ENCODE measurements at regions not wholly inside any gene's neighbourhood (a gene's known extent, or its start where the extent isn't known, plus 50 kb on each side); places are given as distances from the start of the nearest gene placed in this dataset.

- no peak for DNase-seq
Measured at GRCh38 chr11:92386577-92386976, 162.0 kb downstream of the FAT3 start.

GRCh38 chr11:92387859-92388258 is 163.2 kb downstream of the FAT3 start:
- no peak for DNase-seq

- DNase-seq = no peak
Measured at GRCh38 chr11:92388380-92388779, 163.8 kb downstream of the FAT3 start.

GRCh38 chr11:92390783-92391182 is 166.2 kb downstream of the FAT3 start:
- no peak for DNase-seq

- no peak for DNase-seq
Measured at GRCh38 chr11:92391364-92391763, 166.7 kb downstream of the FAT3 start.

GRCh38 chr11:92391808-92392207 is 167.2 kb downstream of the FAT3 start:
- DNase-seq = no peak

DNA sequence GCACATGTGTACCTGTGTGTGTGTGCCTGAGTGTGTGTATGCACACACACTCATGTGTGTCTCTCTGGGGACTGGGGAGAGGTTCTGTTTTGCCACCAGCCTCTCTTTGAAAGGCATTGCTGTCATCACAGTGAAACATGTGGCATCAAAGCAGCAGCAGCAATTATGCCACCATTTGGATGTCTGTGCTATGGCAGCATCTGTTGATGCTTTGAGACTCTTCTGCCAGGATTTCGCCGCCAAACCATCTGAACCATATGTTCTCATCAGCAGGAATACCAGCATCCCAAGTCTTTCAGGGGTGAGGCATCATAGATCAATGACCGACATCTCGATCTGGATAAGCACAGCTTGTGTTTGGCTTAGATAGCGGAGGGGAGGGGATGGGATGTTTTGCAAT is 168.6 kb downstream of the FAT3 start:
- no peak for DNase-seq

GRCh38 chr11:92396133-92396532 is 171.5 kb downstream of the FAT3 start:
- DNase-seq = no peak

- DNase-seq = no peak
Measured at GRCh38 chr11:92397221-92397755, 172.7 kb downstream of the FAT3 start.

GRCh38 chr11:92399705-92400104 is 175.1 kb downstream of the FAT3 start:
- no peak for DNase-seq

DNA sequence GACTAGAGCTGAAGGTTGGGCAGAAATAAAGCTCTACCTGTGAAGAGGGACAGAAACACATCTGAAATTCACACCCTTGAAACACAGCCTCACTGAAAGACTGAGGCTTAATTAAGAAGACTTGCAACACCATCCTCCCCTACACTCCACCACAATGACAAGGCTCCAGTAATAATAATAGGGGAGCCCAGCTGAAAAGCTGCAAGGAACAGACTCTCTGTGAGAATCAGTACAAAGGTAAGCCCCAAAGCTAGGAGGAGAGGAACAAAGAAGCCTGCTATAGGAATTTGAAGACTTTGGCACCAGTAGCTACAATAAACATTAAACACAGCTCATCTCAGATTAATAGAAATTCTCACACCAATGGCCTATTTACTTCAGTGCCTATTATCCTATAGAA is 176.9 kb downstream of the FAT3 start:
- DNase-seq = no peak

GRCh38 chr11:92406472-92406871 is 181.9 kb downstream of the FAT3 start:
- DNase-seq = no peak

DNA sequence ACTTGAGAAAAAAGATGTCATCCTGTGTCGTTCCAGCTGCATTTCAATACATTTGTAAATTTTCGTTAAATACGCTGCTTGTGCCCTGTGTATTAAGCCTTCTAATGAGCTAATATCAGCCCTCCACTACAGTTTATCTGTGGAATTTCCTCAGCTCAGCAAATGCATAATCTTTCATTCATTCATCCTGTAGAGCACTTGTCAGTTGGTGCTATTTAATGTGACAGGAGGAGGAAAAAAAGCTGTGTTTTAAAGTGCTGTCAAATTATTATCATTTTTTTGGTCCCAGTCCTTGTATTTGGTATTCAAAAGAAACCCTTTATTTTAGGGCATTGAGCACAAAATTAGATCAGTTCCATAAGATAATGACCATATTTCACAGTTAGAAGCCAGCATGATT is 184.7 kb downstream of the FAT3 start:
- no peak for DNase-seq

GRCh38 chr11:92409956-92410355 is 185.3 kb downstream of the FAT3 start:
- DNase-seq = no peak

- no peak for DNase-seq
Measured at GRCh38 chr11:92410526-92410925, 185.9 kb downstream of the FAT3 start.

DNA sequence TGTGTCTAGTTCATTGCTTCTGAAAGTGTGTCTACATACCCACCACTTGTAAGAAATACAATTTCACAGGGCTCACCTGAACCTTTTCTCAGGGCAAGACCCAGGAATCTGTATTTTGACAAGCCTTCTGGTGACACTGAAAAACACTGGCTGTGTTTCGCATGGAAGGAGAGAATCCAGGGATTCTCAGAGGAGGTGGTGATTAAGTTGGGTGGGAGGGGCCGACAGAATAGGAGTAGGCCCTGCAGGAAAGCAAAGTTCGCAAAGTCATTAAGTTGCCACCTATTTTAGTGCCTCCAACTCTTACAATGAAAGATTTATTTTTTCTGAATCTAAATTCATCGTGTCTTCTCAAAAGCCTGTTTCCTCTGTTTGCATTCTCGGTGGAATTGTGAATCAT is 186.8 kb downstream of the FAT3 start:
- DNase-seq = no peak

DNA sequence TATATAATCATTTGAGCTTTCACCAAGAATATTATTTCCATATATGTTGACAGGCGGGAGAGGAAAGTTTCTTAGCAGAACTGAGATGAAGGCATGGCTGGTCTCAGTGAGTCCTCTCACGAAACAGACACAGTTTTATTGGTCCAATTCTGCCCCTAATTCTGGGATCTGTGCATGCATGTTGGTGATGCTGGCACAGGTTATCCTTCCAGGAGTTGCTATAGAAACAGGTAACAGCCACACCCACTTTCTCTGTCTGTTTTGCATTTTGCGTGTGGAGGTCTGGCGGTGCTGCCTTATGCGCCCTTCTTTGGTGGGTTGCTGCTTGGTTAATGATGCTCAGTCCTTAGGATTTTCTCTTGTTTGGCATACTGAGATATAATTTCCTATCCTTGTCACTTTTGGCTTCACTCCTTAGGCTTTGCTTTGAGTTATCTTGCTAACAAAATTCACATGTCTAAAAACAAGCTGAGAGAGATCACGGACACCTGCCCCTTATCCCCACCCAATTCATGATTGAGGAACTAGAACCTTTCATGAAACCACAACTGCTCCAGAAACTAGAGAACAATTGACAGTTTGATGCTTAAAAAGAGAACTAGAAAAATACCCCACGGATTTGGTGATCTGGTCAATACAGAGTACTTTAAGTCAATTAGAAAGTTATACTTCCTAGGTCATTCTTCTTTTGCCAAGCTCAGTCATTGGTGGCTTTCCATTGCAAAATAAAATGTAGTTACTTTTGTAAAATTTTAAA is 189.3 kb downstream of the FAT3 start:
- no peak for DNase-seq

DNA sequence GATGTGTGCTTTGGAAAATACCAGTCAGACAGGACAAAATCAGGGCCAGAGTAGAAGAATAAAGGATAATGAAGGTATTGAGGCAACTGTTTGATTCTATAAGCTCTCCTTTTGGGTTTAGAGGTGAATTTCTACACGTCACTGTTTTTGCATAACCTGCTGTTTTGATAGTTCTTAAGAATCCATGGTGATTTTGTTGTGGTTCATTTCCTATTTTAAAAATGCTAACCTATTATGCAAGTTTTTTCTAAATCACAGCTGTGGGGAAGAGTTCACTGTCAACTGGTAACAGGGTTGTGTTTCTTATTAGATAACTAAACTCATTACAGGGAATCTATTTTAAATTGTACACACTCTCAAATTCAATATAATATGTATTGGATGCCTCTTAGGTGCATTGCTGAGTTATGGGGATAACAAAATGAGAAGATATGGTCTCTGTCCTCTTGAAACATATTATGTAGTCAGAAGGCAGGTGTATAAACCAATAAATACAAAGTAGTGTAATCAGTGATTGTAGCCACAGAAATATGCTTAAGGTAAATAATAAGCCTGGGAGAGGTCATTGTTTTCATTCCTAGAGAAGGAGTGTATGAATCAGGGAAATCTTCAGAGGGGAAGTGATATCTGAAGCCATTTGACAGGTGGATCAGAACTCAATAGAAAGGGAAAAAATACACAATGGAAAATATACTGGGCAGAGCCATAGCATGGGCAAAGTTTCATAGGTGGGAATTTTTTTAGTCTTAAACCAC is 192.5 kb downstream of the FAT3 start:
- no peak for DNase-seq

DNA sequence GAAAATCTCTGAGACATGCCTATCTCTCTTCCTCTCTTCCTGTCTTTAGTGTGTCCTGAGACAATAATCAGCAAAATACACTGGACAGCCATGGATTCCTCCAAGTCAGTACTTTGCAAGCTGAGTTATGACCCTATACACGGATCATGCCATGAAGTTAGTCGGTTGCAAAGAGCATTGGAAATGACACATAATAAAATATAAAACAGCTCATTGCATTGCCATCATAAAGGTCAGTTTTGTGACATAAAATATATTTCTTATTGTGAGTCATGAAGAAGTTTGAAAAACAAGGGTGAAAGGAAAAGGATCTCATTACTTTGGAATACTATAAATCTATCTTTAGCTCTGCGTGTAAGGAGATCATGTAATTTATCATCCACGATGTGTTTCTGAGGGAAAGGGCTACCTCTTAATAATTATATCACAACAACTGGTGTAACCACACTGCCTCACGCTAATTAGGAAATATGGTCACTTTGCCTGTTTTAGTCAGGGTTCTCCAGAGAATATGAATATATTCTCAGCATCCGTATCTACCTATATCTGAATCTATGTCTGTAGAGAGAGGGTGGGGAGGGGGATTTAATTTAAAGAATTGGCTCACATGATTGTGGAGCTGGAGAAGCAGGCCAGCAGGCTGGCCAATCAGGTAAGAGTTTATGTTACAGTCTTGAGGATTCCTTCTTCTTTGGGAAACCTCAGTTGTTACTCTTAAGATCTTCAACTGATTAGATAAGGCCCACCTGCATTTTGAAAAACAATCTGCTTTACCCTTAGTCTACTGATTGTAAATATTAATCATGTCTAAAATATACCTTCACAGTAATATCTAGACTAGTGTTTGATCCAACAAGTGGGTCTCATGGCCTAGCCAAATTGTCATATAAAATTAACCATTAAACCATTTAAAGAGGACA is 198.8 kb downstream of the FAT3 start:
- DNase-seq = no peak

DNA sequence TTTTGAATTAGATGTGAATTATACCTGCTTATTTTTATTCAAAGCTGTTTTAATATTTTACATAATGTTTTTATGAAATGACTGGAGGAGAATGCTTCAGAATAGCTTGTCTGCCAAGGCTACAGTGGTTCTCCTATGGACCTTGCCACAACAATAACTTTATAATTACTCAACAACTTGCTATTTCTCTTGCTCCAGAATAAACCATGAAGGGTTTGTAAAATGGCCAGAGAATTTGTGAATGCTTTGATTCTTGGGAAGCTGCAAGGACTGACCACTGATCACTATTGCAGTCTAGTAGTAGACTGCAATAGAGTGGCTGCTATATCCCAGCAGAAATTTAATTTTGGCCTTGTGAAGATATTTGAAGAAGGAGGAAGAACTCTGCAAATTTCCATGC is 199.7 kb downstream of the FAT3 start:
- DNase-seq = no peak

DNA sequence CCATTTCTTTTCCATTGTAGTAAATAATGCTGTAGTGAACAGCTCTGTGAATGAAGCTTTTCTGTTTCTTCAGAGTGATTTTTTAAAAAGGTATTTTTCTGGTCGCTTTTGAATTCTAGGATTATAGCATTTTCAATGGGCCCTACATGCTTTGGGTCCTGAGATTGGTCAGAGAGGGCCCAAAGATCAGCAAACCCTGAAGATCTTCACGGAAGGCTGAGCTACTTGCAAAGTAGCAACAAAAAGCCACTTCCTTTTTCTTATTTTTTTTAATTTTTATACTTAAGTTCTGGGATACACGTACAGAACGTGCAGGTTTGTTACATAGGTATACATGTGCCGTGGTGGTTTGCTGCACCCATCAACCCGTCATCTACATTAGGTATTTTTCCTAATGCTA is 200.5 kb downstream of the FAT3 start:
- no peak for DNase-seq

GRCh38 chr11:92432515-92432914 is 207.9 kb downstream of the FAT3 start:
- no peak for DNase-seq

Measured in suppressor macrophage treated with lipopolysaccharide for 4 hours (primary cell).